DMS79 treated with DMSO at 0.1 percent for 48 hours (cell line): ENCODE measurements at regions not wholly inside any gene's neighbourhood (a gene's known extent, or its start where the extent isn't known, plus 50 kb on each side); places are given as distances from the start of the nearest gene placed in this dataset.
"Not testable (repeated sequence)": the region's sequence is repeated elsewhere in the genome, so short reads cannot be mapped to it uniquely, and the experiment has no call there.

Experiments
- DNase-seq: peaks from one replicate; lab custom pipeline; 2025; lab: John Stamatoyannopoulos, UW

- DNase-seq: no peak
These were observed 53.1 kb upstream of the WNT4 start for GRCh38 chr1:22196041-22196440.

GRCh38 chr1:22196641-22197040 lies 53.7 kb upstream of the WNT4 start:
- DNase-seq: no peak

GRCh38 chr1:22197644-22198043 lies 54.7 kb upstream of the WNT4 start:
- no peak for DNase-seq

GRCh38 chr1:22201023-22201422 lies 58.1 kb upstream of the WNT4 start:
- DNase-seq: no peak

- no peak for DNase-seq
These were observed 60.4 kb upstream of the WNT4 start for GRCh38 chr1:22203335-22203734.

GRCh38 chr1:22204057-22204840 lies 61.4 kb upstream of the WNT4 start:
- no peak for DNase-seq

GRCh38 chr1:22204989-22205913 lies 62.4 kb upstream of the WNT4 start:
- DNase-seq: peak; percentile 89

GRCh38 chr1:22206551-22207125 lies 63.7 kb upstream of the WNT4 start:
- no peak for DNase-seq

- DNase-seq: no peak
These were observed 64.8 kb upstream of the WNT4 start for GRCh38 chr1:22207511-22208267.

GRCh38 chr1:22208268-22208972 lies 65.5 kb upstream of the WNT4 start:
- DNase-seq: peak; percentile 15

GRCh38 chr1:22208973-22209378 lies 66.1 kb upstream of the WNT4 start:
- DNase-seq: no peak

- DNase-seq: no peak
These were observed 67.3 kb upstream of the WNT4 start for GRCh38 chr1:22210176-22210575.

- no peak for DNase-seq
These were observed 67.7 kb upstream of the WNT4 start for GRCh38 chr1:22210636-22211035.

- DNase-seq: not testable (repeated sequence)
These were observed 68.6 kb upstream of the WNT4 start for GRCh38 chr1:22211459-22211858.

- no peak for DNase-seq
These were observed 69.7 kb upstream of the WNT4 start for GRCh38 chr1:22212400-22213233.

GRCh38 chr1:22216210-22216883 lies 73.5 kb upstream of the WNT4 start:
- DNase-seq: no peak

- no peak for DNase-seq
These were observed 74.1 kb upstream of the WNT4 start for GRCh38 chr1:22216966-22217365.

- DNase-seq: no peak
These were observed 75.0 kb upstream of the WNT4 start for GRCh38 chr1:22217811-22218460.

- no peak for DNase-seq
These were observed 75.8 kb upstream of the WNT4 start for GRCh38 chr1:22218618-22219250.
